ENCODE measurements at regions not wholly inside any gene's neighbourhood (a gene's known extent, or its start where the extent isn't known, plus 50 kb on each side); places are given as distances from the start of the nearest gene placed in this dataset.

DNA sequence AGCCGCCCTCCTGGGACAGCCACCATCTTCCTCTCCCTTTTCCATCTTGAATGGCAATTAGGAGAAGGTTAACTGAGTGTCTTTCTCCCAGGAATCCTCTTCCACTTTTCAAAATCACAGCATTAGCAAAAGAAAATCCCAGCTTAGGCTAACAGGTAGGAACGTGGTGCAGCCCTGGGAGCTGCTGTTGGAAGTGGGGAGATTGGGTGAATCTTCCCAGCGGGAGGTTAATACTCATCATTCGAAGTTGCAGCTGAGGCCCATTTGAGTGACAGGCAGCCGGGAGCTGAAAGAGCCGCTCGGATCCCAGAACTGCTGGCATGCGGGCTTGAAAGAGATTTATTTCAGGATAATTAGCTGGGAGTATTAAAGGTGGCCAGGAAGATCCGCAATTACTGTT lies 306.0 kb downstream of the BCL11A start:
- Histone ChIP-seq H3K36me3 (ENCODE audit: insufficient read depth, low read length) (no peaks in the 10 kb centered on the region), H3K4me1 (ENCODE audit: insufficient read depth, low read length) (no peaks in the 10 kb centered on the region), H3K4me3 (ENCODE audit: low read length in 2 of 2) (no peak overlapping the region), H3K9me3 (ENCODE audit: control insufficient read depth in 1 of 2, low read length in 2 of 2) (no peaks in the 10 kb centered on the region), H3K27me3 (ENCODE audit: insufficient read depth, low read length) (no peaks in the 10 kb centered on the region), H3K27ac (ENCODE audit: low read depth, low read length) (no peak overlapping the region)
- H3K36me3 Mint-ChIP-seq, result no peaks in the 10 kb centered on the region
- DNase-seq, result no peak
- peaks cover 0 to 6% (median 0%) of the 10 kb centered on the region in 8 donors for H3K9me3 Mint-ChIP-seq
- H3K27me3 Mint-ChIP-seq, result peaks cover 2 to 3% of the 10 kb centered on the region in 2 donors
- H3K27ac Mint-ChIP-seq, result no peak overlapping the region
- no peaks in the 10 kb centered on the region for H3K4me1 Mint-ChIP-seq
- intact Hi-C loops (cut with micrococcal nuclease), result no loop called here
- ChIA-PET POLR2A (ENCODE audit: partially characterized antibody) (no interaction called here), CTCF (ENCODE audit: partially characterized antibody) (no interaction called here)
- H3K4me3 Mint-ChIP-seq, result no peak overlapping the region

DNA sequence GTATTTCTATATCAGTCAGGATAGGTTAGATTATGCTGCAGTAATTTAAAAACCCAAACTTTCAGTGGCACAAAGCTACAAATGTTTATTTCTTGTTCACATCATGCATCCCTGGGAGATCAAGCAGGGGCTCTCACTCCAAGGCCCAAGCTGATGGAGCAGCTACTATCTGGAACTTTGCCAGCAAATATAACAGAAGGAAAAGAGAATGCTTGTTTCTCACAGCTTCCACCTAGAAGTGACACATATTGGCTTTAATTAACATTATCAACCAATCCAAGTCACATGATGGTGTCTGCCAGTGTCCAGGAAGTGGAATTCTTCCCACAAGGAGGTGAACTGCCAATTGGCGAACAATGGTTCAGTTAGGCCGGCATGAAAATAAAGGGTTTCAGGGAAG lies 306.9 kb downstream of the BCL11A start:
- Mint-ChIP-seq H3K9me3 (peaks cover 0 to 8% (median 0%) of the 10 kb centered on the region in 8 donors), H3K4me1 (no peaks in the 10 kb centered on the region), H3K27ac (no peak overlapping the region), H3K27me3 (peaks cover 2 to 3% of the 10 kb centered on the region in 2 donors), H3K36me3 (no peaks in the 10 kb centered on the region), H3K4me3 (no peak overlapping the region)
- ChIA-PET CTCF (ENCODE audit: partially characterized antibody) (no interaction called here), POLR2A (ENCODE audit: partially characterized antibody) (no interaction called here)
- Histone ChIP-seq H3K4me1 (ENCODE audit: insufficient read depth, low read length) (no peaks in the 10 kb centered on the region), H3K9me3 (ENCODE audit: control insufficient read depth in 1 of 2, low read length in 2 of 2) (no peaks in the 10 kb centered on the region), H3K27me3 (ENCODE audit: insufficient read depth, low read length) (no peaks in the 10 kb centered on the region), H3K27ac (ENCODE audit: low read depth, low read length) (no peak overlapping the region), H3K36me3 (ENCODE audit: insufficient read depth, low read length) (no peaks in the 10 kb centered on the region), H3K4me3 (ENCODE audit: low read length in 2 of 2) (no peak overlapping the region)
- no peak for DNase-seq
- intact Hi-C loops (cut with micrococcal nuclease), result no loop called here

DNA sequence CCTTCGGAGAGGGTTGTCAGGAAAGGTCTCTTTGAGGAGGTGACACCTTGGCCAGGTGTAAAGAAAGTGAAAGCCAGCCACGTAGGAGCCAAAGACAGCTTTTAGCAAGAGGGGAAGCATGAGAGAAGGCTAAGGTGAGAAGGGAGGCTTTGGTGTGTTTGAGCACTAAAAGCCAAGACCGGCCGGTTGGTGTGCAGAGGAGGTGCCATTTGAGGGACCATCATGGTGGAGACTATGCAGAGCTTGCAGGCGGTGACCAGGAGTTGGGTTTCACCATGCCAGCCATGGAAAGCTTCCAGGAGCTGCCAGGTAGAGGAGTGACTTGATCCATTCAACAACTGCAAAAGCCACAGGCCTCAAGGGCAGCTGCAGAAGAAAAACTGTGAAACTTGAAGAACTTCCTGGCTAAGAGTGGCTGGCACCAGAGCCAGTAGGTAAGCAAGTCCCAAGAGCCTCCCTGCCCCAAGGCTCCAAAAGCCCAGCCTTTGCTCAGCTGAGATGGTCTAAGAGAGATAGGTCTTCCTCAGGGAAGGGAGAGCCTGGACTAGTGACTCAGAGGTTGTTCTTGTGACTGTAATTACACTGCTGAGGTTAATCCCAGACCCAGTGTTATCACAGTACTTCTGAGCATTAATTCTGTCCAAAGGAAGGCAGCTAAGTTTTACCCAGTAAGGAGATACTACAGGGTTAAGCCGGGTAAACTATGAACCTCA lies 319.0 kb downstream of the BCL11A start:
- Mint-ChIP-seq H3K4me1 (peaks cover 0 to 2% (median 0%) of the 10 kb centered on the region in 4 donors), H3K4me3 (no peak overlapping the region), H3K27me3 (no peaks in the 10 kb centered on the region), H3K36me3 (no peaks in the 10 kb centered on the region), H3K27ac (no peak overlapping the region), H3K9me3 (peaks cover under 1 to 30% (median 9%) of the 10 kb centered on the region in 8 donors)
- Histone ChIP-seq H3K4me3 (ENCODE audit: low read length in 2 of 2) (no peak overlapping the region), H3K27ac (ENCODE audit: low read depth, low read length) (no peak overlapping the region), H3K27me3 (ENCODE audit: insufficient read depth, low read length) (no peaks in the 10 kb centered on the region), H3K9me3 (ENCODE audit: control insufficient read depth in 1 of 2, low read length in 2 of 2) (no peaks in the 10 kb centered on the region), H3K36me3 (ENCODE audit: insufficient read depth, low read length) (no peaks in the 10 kb centered on the region), H3K4me1 (ENCODE audit: insufficient read depth, low read length) (no peaks in the 10 kb centered on the region)
- intact Hi-C loops (cut with micrococcal nuclease), result no loop called here
- CTCF ChIA-PET (ENCODE audit: partially characterized antibody), result no interaction called here
- POLR2A ChIA-PET (ENCODE audit: partially characterized antibody), result no interaction called here
- DNase-seq, result no peak

DNA sequence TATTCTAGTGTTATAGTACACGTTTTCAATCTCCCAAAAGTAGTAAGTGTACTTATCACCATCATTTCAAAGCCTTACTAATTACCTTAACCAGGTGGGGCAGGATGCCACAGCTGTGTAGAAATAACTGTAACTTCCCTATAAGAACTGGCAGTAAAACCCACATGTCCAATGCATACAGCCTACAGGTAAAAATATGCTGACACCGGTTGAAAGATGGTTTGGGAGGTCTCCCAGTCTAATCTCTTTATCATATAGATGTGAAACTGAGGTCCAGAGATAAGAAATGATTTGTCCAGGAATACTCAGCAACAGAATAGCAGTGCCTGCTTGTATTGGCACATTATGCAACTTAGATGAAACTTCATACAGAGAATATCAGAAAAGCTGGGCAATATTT lies 322.9 kb downstream of the BCL11A start:
- DNase-seq, result no peak
- ChIA-PET POLR2A (ENCODE audit: partially characterized antibody) (no interaction called here), CTCF (ENCODE audit: partially characterized antibody) (no interaction called here)
- Mint-ChIP-seq H3K27me3 (no peaks in the 10 kb centered on the region), H3K27ac (no peak overlapping the region), H3K36me3 (no peaks in the 10 kb centered on the region), H3K4me3 (no peak overlapping the region), H3K4me1 (peaks cover 0 to 2% (median 0%) of the 10 kb centered on the region in 4 donors), H3K9me3 (peaks cover 0 to 26% (median 9%) of the 10 kb centered on the region in 8 donors)
- intact Hi-C loops (cut with micrococcal nuclease), result no loop called here
- no peaks in the 10 kb centered on the region for H3K36me3 ChIP-seq (ENCODE audit: insufficient read depth, low read length)
- H3K27ac ChIP-seq (ENCODE audit: low read depth, low read length), result no peak overlapping the region
- H3K9me3 ChIP-seq (ENCODE audit: control insufficient read depth in 1 of 2, low read length in 2 of 2), result no peaks in the 10 kb centered on the region
- H3K4me3 ChIP-seq (ENCODE audit: low read length in 2 of 2), result no peak overlapping the region
- no peaks in the 10 kb centered on the region for H3K4me1 ChIP-seq (ENCODE audit: insufficient read depth, low read length)
- no peaks in the 10 kb centered on the region for H3K27me3 ChIP-seq (ENCODE audit: insufficient read depth, low read length)

DNA sequence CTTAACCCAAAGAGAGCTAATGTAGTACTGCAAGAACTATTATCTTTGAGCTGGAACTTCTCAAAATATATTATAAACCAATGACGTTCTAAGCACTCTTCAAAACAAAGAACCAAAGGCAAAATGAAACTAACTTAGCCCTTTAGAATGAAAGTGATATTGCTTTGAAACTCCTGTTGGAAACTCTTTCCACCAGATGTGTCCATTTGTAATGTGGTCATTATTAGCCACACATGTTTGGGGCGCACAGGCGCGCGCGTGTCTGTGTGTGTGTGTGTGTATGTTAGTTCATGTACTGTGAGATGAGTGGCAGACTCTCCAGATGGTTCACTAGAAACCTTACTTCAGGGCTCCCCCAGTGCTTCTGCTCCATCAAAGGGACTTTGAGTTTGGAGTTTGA lies 323.4 kb downstream of the BCL11A start:
- no peaks in the 10 kb centered on the region for H3K9me3 ChIP-seq (ENCODE audit: control insufficient read depth in 1 of 2, low read length in 2 of 2)
- CTCF ChIA-PET (ENCODE audit: partially characterized antibody), result no interaction called here
- Mint-ChIP-seq H3K36me3 (no peaks in the 10 kb centered on the region), H3K27ac (no peak overlapping the region), H3K27me3 (no peaks in the 10 kb centered on the region), H3K4me1 (peaks cover 0 to 2% (median 0%) of the 10 kb centered on the region in 4 donors), H3K9me3 (peaks cover 0 to 26% (median 8%) of the 10 kb centered on the region in 8 donors), H3K4me3 (no peak overlapping the region)
- POLR2A ChIA-PET (ENCODE audit: partially characterized antibody), result no interaction called here
- no peak overlapping the region for H3K4me3 ChIP-seq (ENCODE audit: low read length in 2 of 2)
- H3K27ac ChIP-seq (ENCODE audit: low read depth, low read length), result no peak overlapping the region
- DNase-seq, result no peak
- intact Hi-C loops (cut with micrococcal nuclease), result no loop called here
- no peaks in the 10 kb centered on the region for H3K4me1 ChIP-seq (ENCODE audit: insufficient read depth, low read length)
- no peaks in the 10 kb centered on the region for H3K27me3 ChIP-seq (ENCODE audit: insufficient read depth, low read length)
- H3K36me3 ChIP-seq (ENCODE audit: insufficient read depth, low read length), result no peaks in the 10 kb centered on the region

DNA sequence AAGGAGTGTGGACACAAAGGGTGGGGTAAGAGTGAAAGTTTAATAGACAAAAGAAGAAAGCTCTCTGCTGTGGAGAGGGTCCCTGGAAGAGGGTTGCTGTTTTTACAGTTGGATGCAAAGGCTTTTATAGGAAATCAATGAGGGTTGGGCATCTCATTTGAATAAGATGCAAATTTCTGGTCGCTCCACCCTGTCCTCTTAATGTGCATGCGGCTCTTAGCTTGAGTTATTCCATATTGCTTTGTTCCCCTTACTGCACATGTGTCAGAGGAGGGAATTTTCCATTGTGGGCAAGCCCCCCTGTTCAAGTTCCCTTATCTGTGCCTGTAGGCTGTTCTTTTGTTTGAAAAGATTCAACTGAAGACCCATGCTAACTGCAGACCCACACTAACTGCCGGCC lies 326.5 kb downstream of the BCL11A start:
- Mint-ChIP-seq H3K36me3 (no peaks in the 10 kb centered on the region), H3K9me3 (peaks cover 1 to 12% (median 3%) of the 10 kb centered on the region in 8 donors), H3K27me3 (peaks cover 0 to 2% of the 10 kb centered on the region in 2 donors), H3K4me3 (no peak overlapping the region), H3K27ac (no peak overlapping the region), H3K4me1 (no peaks in the 10 kb centered on the region)
- Histone ChIP-seq H3K27ac (ENCODE audit: low read depth, low read length) (no peak overlapping the region), H3K4me3 (ENCODE audit: low read length in 2 of 2) (no peak overlapping the region), H3K27me3 (ENCODE audit: insufficient read depth, low read length) (no peaks in the 10 kb centered on the region), H3K4me1 (ENCODE audit: insufficient read depth, low read length) (no peaks in the 10 kb centered on the region), H3K9me3 (ENCODE audit: control insufficient read depth in 1 of 2, low read length in 2 of 2) (no peaks in the 10 kb centered on the region), H3K36me3 (ENCODE audit: insufficient read depth, low read length) (no peaks in the 10 kb centered on the region)
- intact Hi-C loops (cut with micrococcal nuclease), result no loop called here
- POLR2A ChIA-PET (ENCODE audit: partially characterized antibody), result no interaction called here
- no peak for DNase-seq
- CTCF ChIA-PET (ENCODE audit: partially characterized antibody), result no interaction called here

DNA sequence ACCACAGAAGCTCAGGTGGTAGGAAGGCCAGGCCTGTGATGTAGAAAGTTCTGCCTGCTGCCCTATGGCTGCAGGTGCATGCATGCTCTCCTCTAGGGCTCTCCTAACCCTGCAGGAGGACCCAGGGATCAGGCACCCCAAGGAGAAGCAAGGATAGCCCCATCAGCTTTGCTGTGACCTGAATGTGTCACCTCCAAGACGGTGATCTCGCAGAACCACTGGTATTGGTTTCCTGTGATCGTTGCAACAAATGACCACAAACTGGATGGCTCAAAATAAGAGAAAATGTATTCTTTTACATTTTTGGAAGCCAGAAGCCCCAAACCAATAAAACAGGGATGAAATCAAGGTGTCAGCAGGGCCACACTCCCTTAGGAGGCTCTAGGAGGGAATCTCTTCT lies 327.3 kb downstream of the BCL11A start:
- Histone ChIP-seq H3K4me1 (ENCODE audit: insufficient read depth, low read length) (no peaks in the 10 kb centered on the region), H3K9me3 (ENCODE audit: control insufficient read depth in 1 of 2, low read length in 2 of 2) (no peaks in the 10 kb centered on the region), H3K27me3 (ENCODE audit: insufficient read depth, low read length) (no peaks in the 10 kb centered on the region), H3K36me3 (ENCODE audit: insufficient read depth, low read length) (no peaks in the 10 kb centered on the region), H3K27ac (ENCODE audit: low read depth, low read length) (no peak overlapping the region), H3K4me3 (ENCODE audit: low read length in 2 of 2) (no peak overlapping the region)
- ChIA-PET POLR2A (ENCODE audit: partially characterized antibody) (no interaction called here), CTCF (ENCODE audit: partially characterized antibody) (no interaction called here)
- Mint-ChIP-seq H3K27ac (no peak overlapping the region), H3K9me3 (peaks cover 0 to 11% (median 2%) of the 10 kb centered on the region in 8 donors), H3K4me1 (no peaks in the 10 kb centered on the region), H3K36me3 (no peaks in the 10 kb centered on the region), H3K4me3 (no peak overlapping the region), H3K27me3 (peaks cover 0 to 2% of the 10 kb centered on the region in 2 donors)
- no peak for DNase-seq
- intact Hi-C loops (cut with micrococcal nuclease), result no loop called here

DNA sequence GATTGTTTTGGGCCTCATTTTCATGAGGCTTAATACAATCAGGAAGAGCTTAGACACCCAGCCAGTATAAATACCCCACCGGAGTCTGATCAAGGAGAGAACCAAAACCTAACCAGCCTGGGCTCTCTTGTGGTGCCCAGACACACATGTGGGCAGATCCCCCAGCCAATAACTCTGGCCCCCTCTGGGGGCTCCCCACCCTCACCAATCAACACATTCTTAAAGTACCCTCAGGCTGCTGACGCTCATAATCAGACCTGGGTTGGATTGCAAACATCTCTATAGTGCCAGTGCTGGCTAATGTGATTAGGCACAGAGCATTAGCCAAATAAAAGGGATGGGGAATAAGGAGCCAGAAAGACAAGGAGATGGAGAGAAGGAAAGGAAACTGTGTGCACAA lies 329.6 kb downstream of the BCL11A start:
- H3K36me3 Mint-ChIP-seq, result no peaks in the 10 kb centered on the region
- H3K4me1 Mint-ChIP-seq, result no peaks in the 10 kb centered on the region
- intact Hi-C loops (cut with micrococcal nuclease), result no loop called here
- ChIA-PET CTCF (ENCODE audit: partially characterized antibody) (no interaction called here), POLR2A (ENCODE audit: partially characterized antibody) (no interaction called here)
- H3K9me3 Mint-ChIP-seq, result peaks cover 0 to 4% (median 0%) of the 10 kb centered on the region in 8 donors
- Histone ChIP-seq H3K9me3 (ENCODE audit: control insufficient read depth in 1 of 2, low read length in 2 of 2) (no peaks in the 10 kb centered on the region), H3K27ac (ENCODE audit: low read depth, low read length) (no peak overlapping the region), H3K27me3 (ENCODE audit: insufficient read depth, low read length) (no peaks in the 10 kb centered on the region), H3K4me1 (ENCODE audit: insufficient read depth, low read length) (no peaks in the 10 kb centered on the region), H3K4me3 (ENCODE audit: low read length in 2 of 2) (no peak overlapping the region), H3K36me3 (ENCODE audit: insufficient read depth, low read length) (no peaks in the 10 kb centered on the region)
- H3K27ac Mint-ChIP-seq, result no peak overlapping the region
- peaks cover 0 to 2% of the 10 kb centered on the region in 2 donors for H3K27me3 Mint-ChIP-seq
- H3K4me3 Mint-ChIP-seq, result no peak overlapping the region
- DNase-seq, result no peak
